Neural progenitor cell (in vitro differentiated cells): ENCODE measurements at regions not wholly inside any gene's neighbourhood (a gene's known extent, or its start where the extent isn't known, plus 50 kb on each side); places are given as distances from the start of the nearest gene placed in this dataset.

ENCODE experiments used
- CTCF ChIP-seq: fragments of 200-600 bp; sonication (generic); IDR thresholded peaks from 2 replicates; pipeline ENCODE4 v1.5.1; 2017; ENCODE audit warnings: antibody characterized with exemption, mild to moderate bottlenecking
- EZH2 ChIP-seq: fragments of 200-600 bp; sonication (generic); IDR thresholded peaks from 2 replicates; pipeline ENCODE4 v1.6.1; 2017; ENCODE audit warnings: antibody characterized with exemption, mild to moderate bottlenecking, moderate library complexity
- EZH2phosphoT487 ChIP-seq: fragments of 200-600 bp; sonication (generic); IDR thresholded peaks from 2 replicates; pipeline ENCODE4 v1.6.1; 2017; ENCODE audit warnings: antibody characterized with exemption

- TF ChIP-seq EZH2phosphoT487 (no peak), CTCF (no peak), EZH2 (no peak)
These were observed 123.0 kb upstream of the ASIC2 start for GRCh38 chr17:33416131-33416530.
